Neuron (in vitro differentiated cells): ENCODE measurements at regions not wholly inside any gene's neighbourhood (a gene's known extent, or its start where the extent isn't known, plus 50 kb on each side); places are given as distances from the start of the nearest gene placed in this dataset.

ENCODE experiments used
- H2AFZ ChIP-seq: one replicate; pipeline ENCODE4 v1.6.1; 2013; ENCODE audit warnings: low read depth, mild to moderate bottlenecking, inconsistent platforms, low read length, moderate library complexity
- H3K27me3 ChIP-seq: one replicate; pipeline ENCODE4 v1.6.1; 2013; ENCODE audit warnings: low read length; ENCODE audit not compliant: insufficient read depth
- H3K36me3 ChIP-seq: one replicate; pipeline ENCODE4 v1.6.1; 2013; ENCODE audit warnings: low read length; ENCODE audit not compliant: insufficient read depth
- H3K4me1 ChIP-seq: one replicate; pipeline ENCODE4 v1.6.1; 2013; ENCODE audit warnings: low read length; ENCODE audit not compliant: insufficient read depth
- H3K4me3 ChIP-seq: 2 replicates; pipeline ENCODE4 v1.5.1; 2013; ENCODE audit warnings: mild to moderate bottlenecking, low read length, moderate library complexity
- H3K9me3 ChIP-seq: one replicate; pipeline ENCODE4 v1.6.1; 2013; ENCODE audit warnings: low read length

GRCh38 chr3:40979962-40980361 is 219.3 kb upstream of the CTNNB1 start:
- Histone ChIP-seq H2AFZ (no peak overlapping the region), H3K36me3 (no peaks in the 10 kb centered on the region), H3K4me3 (no peak overlapping the region), H3K27me3 (no peaks in the 10 kb centered on the region), H3K9me3 (no peaks in the 10 kb centered on the region), H3K4me1 (no peaks in the 10 kb centered on the region)

DNA sequence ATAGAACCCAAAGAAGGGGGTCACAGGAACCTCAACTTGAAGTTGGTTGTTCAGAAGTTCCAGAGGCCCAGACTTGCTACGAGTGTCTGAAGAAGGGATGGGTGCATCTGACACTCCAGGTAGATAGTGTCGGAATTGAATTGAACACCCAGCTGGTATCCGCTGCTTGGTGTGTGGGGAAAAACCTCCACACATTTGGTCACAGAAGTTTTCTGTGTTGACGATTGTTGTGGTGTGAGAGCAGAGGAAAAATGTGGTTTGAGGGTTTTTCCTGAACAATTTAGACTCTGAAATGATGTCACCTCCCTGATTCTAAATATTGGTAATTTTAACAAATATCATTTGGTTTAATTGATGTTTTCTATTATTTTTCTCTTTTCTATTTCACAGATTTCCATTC is 218.8 kb upstream of the CTNNB1 start:
- no peaks in the 10 kb centered on the region for H3K36me3 ChIP-seq

DNA sequence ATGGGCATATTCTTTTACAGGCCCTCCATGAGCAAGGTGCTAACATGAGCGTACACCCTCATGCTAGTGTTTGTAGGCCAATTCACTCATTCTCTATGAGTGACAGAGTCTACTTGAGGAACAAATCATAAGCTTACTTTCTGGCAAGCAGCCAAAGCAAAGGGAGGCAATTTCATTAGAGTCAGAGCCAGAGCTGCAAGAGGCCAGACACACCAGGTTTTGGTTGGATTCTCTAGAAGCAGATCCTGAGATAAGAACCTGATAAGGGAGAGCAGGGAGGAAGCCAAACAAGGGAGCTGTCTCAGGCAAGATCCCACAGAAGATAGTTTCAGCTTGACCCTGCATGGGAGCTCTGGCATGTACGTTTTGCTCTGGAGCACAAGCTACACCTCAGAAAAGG is 214.1 kb upstream of the CTNNB1 start:
- Histone ChIP-seq H3K36me3 (no peaks in the 10 kb centered on the region), H3K4me3 (no peak overlapping the region), H3K27me3 (no peaks in the 10 kb centered on the region), H3K9me3 (no peaks in the 10 kb centered on the region), H3K4me1 (peaks cover 8% of the 10 kb centered on the region), H2AFZ (no peak overlapping the region)

More for the DNA sequence above, 218.8 kb upstream of the CTNNB1 start:
- Histone ChIP-seq H2AFZ (no peak overlapping the region), H3K4me1 (no peaks in the 10 kb centered on the region), H3K27me3 (no peaks in the 10 kb centered on the region), H3K9me3 (no peaks in the 10 kb centered on the region), H3K4me3 (no peak overlapping the region)

GRCh38 chr3:40988468-40988867 is 210.8 kb upstream of the CTNNB1 start:
- no peaks in the 10 kb centered on the region for H3K9me3 ChIP-seq
- H3K27me3 ChIP-seq = no peaks in the 10 kb centered on the region
- H2AFZ ChIP-seq = no peak overlapping the region
- H3K4me3 ChIP-seq = no peak overlapping the region
- no peaks in the 10 kb centered on the region for H3K36me3 ChIP-seq
- H3K4me1 ChIP-seq = peaks cover 8% of the 10 kb centered on the region

GRCh38 chr3:40989141-40990061 is 209.9 kb upstream of the CTNNB1 start:
- peaks cover 8% of the 10 kb centered on the region for H3K4me1 ChIP-seq
- no peaks in the 10 kb centered on the region for H3K27me3 ChIP-seq
- H3K4me3 ChIP-seq = no peak overlapping the region
- H3K36me3 ChIP-seq = no peaks in the 10 kb centered on the region
- no peak overlapping the region for H2AFZ ChIP-seq
- no peaks in the 10 kb centered on the region for H3K9me3 ChIP-seq

- Histone ChIP-seq H3K4me1 (peaks cover 8% of the 10 kb centered on the region), H3K4me3 (no peak overlapping the region), H3K27me3 (no peaks in the 10 kb centered on the region), H3K36me3 (no peaks in the 10 kb centered on the region), H3K9me3 (no peaks in the 10 kb centered on the region), H2AFZ (no peak overlapping the region)
Measured at GRCh38 chr3:40990062-40990456, 209.2 kb upstream of the CTNNB1 start.

DNA sequence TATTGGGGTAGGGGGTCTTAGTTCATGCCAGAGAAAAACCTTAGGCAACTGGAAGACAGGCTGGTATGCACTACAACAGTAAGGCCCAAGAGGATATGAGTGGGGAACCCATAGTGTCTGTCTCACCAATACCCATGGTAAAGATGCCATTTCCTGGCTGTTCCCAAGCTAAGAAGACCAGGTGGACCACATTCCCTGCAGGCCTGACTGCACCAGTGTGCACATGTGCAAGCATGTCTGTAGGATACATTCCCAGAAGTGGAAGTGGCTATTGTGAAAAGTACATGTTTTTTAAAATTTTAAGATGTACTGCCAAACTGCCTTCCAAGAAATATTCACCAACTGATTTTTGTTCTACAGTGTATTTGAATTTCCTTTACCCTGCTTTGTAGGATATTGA is 207.3 kb upstream of the CTNNB1 start:
- Histone ChIP-seq H3K36me3 (no peaks in the 10 kb centered on the region), H3K4me3 (no peak overlapping the region), H3K9me3 (no peaks in the 10 kb centered on the region), H2AFZ (no peak overlapping the region), H3K27me3 (no peaks in the 10 kb centered on the region), H3K4me1 (peaks cover 9% of the 10 kb centered on the region)

GRCh38 chr3:40994611-40995010 is 204.7 kb upstream of the CTNNB1 start:
- no peak overlapping the region for H2AFZ ChIP-seq
- no peaks in the 10 kb centered on the region for H3K9me3 ChIP-seq
- H3K4me1 ChIP-seq = peaks cover 2% of the 10 kb centered on the region
- H3K27me3 ChIP-seq = no peaks in the 10 kb centered on the region
- no peaks in the 10 kb centered on the region for H3K36me3 ChIP-seq
- no peak overlapping the region for H3K4me3 ChIP-seq

DNA sequence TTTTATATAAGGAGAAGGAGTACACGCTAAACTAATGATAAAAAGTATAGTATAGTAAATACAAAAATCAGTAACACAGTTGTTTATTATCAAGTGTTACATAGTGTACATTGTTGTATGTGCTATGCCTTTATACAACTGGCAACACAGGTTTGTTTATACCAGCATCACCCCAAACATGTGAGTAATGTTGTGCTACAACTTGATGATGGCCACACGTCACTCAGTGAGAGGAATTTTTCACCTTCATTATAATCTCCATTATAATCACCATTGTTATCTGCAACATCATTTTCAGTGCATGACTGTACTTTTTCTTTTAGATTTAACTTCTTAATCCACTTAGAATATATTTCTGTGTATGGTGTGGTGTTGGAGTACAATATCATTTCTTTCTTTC is 204.0 kb upstream of the CTNNB1 start:
- Histone ChIP-seq H3K9me3 (no peaks in the 10 kb centered on the region), H3K4me3 (no peak overlapping the region), H3K4me1 (peaks cover 2% of the 10 kb centered on the region), H3K36me3 (no peaks in the 10 kb centered on the region), H2AFZ (no peak overlapping the region), H3K27me3 (peaks cover 2% of the 10 kb centered on the region)

GRCh38 chr3:40996382-40996781 is 202.9 kb upstream of the CTNNB1 start:
- Histone ChIP-seq H3K4me1 (peaks cover 2% of the 10 kb centered on the region), H3K4me3 (no peak overlapping the region), H3K27me3 (peaks cover 2% of the 10 kb centered on the region), H3K9me3 (no peaks in the 10 kb centered on the region), H3K36me3 (no peaks in the 10 kb centered on the region), H2AFZ (no peak overlapping the region)

GRCh38 chr3:40996827-40997710 is 202.2 kb upstream of the CTNNB1 start:
- peaks cover 2% of the 10 kb centered on the region for H3K27me3 ChIP-seq
- H3K4me1 ChIP-seq = peaks cover 2% of the 10 kb centered on the region
- H3K9me3 ChIP-seq = no peaks in the 10 kb centered on the region
- no peaks in the 10 kb centered on the region for H3K36me3 ChIP-seq
- no peak overlapping the region for H2AFZ ChIP-seq
- no peak overlapping the region for H3K4me3 ChIP-seq

- Histone ChIP-seq H3K4me1 (peaks cover 2% of the 10 kb centered on the region), H3K4me3 (no peak overlapping the region), H3K9me3 (no peaks in the 10 kb centered on the region), H3K27me3 (peaks cover 2% of the 10 kb centered on the region), H3K36me3 (no peaks in the 10 kb centered on the region), H2AFZ (no peak overlapping the region)
Measured at GRCh38 chr3:40997711-40998519, 201.4 kb upstream of the CTNNB1 start.
